A673 (cell line): ENCODE measurements at regions not wholly inside any gene's neighbourhood (a gene's known extent, or its start where the extent isn't known, plus 50 kb on each side); places are given as distances from the start of the nearest gene placed in this dataset.

Experiments
- CTCF ChIP-seq: fragments of 300-800, 200-600 bp; sonication (generic); conservative IDR thresholded peaks from 2 replicates; pipeline ENCODE4 v1.5.1; 2017; ENCODE audit warnings: low read depth, mild to moderate bottlenecking, antibody characterized with exemption, low read length, moderate library complexity, mixed read lengths
- EZH2 ChIP-seq: fragments of 200-600 bp; sonication (generic); IDR thresholded peaks from 2 replicates; pipeline ENCODE4 v1.6.1; 2017; ENCODE audit warnings: borderline replicate concordance, low read depth, mild to moderate bottlenecking, mixed read lengths, antibody characterized with exemption, low read length; ENCODE audit not compliant: poor library complexity, severe bottlenecking

- TF ChIP-seq CTCF (no peak), EZH2 (no peak)
Measured at GRCh38 chr21:20661745-20662422, 336.3 kb upstream of the NCAM2 start.
